Endothelial cell of umbilical vein (primary cell): ENCODE measurements at regions not wholly inside any gene's neighbourhood (a gene's known extent, or its start where the extent isn't known, plus 50 kb on each side); places are given as distances from the start of the nearest gene placed in this dataset.

Experiments used
- POLR2A ChIP-seq: IDR thresholded peaks from 2 replicates; pipeline ENCODE4 v1.6.1; 2012; ENCODE audit warnings: low read depth, mild to moderate bottlenecking, control low read depth, low read length
- TF ChIP-seq, protein P1 (sequence below), 2 donors: IDR thresholded peaks; 1 replicate in 1 of 2; 2 replicates in 1 of 2; pipeline ENCODE4 v1.5.1; 2011; ENCODE audit warnings: low read length in 2 of 2, mild to moderate bottlenecking in 2 of 2, moderate library complexity in 2 of 2, control low read depth in 1 of 2, inconsistent platforms in 1 of 2, low read depth in 1 of 2; ENCODE audit not compliant: insufficient read depth in 1 of 2; ENCODE audit errors: extremely low read depth in 1 of 2

DNA sequence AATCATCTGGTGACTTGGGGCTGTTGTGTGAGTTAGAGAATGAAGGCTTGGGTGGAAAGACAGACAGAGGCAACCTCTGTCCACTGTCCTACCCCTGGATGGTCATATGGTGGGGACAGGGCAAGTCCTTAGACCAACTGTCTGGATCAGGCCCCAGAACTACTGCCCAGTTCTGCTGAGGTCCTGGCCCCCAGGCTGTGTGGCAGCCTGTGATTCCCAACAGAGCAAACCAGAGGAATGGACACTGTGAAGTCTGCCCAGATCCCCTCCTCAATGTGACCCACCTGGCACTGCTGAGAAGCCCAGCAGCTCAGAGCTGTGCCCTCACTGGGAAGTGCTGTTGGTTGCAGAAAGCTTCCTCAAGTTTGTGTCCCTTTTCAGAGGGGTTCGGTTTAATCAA lies 69.0 kb downstream of the GGTLC2 start:
- TF ChIP-seq, protein P1, sequence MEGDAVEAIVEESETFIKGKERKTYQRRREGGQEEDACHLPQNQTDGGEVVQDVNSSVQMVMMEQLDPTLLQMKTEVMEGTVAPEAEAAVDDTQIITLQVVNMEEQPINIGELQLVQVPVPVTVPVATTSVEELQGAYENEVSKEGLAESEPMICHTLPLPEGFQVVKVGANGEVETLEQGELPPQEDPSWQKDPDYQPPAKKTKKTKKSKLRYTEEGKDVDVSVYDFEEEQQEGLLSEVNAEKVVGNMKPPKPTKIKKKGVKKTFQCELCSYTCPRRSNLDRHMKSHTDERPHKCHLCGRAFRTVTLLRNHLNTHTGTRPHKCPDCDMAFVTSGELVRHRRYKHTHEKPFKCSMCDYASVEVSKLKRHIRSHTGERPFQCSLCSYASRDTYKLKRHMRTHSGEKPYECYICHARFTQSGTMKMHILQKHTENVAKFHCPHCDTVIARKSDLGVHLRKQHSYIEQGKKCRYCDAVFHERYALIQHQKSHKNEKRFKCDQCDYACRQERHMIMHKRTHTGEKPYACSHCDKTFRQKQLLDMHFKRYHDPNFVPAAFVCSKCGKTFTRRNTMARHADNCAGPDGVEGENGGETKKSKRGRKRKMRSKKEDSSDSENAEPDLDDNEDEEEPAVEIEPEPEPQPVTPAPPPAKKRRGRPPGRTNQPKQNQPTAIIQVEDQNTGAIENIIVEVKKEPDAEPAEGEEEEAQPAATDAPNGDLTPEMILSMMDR (IDR thresholded peaks at IDR 0.05; ENCODE audit: extremely low read depth in 1 of 2, insufficient read depth in 1 of 2, low read depth in 1 of 2, low read length in 2 of 2): no peak
- no peak for TF ChIP-seq POLR2A
